ENCODE measurements at regions not wholly inside any gene's neighbourhood (a gene's known extent, or its start where the extent isn't known, plus 50 kb on each side); places are given as distances from the start of the nearest gene placed in this dataset.

GRCh38 chr3:78322780-78323179 is 1282.9 kb downstream of the ROBO2 start:
- WGBS, result 84% methylated on average over 2 of the region's 2 CpGs

GRCh38 chr3:78337801-78338211 is 1297.9 kb downstream of the ROBO2 start:
- 100% methylated on average over 1 of the region's 2 CpGs for WGBS
- peaks cover 1% of the 10 kb centered on the region for H3K4me1 ChIP-seq (ENCODE audit: control insufficient read depth, insufficient read depth, low read depth, low read length)

More at GRCh38 chr3:78322780-78323179, 1282.9 kb downstream of the ROBO2 start:
- Histone ChIP-seq H2AFZ (ENCODE audit: low read depth, low read length) (no peak overlapping the region), H2BK120ac (ENCODE audit: low read depth, low read length) (no peak overlapping the region), H3K14ac (ENCODE audit: low read length in 2 of 2) (no peak overlapping the region), H3K23ac (ENCODE audit: low read length in 2 of 2) (no peak overlapping the region), H3K4me3 (ENCODE audit: insufficient read depth in 1 of 2, low read depth in 1 of 2, low read length in 2 of 2) (no peak overlapping the region), H2BK15ac (ENCODE audit: low read depth, poor library complexity, severe bottlenecking) (no peak overlapping the region), H3K36me3 (ENCODE audit: control insufficient read depth in 1 of 2, insufficient read depth in 2 of 2, low read depth in 1 of 2, low read length in 2 of 2) (no peaks in the 10 kb centered on the region), H3K79me1 (replicated peaks; ENCODE audit: low read length, poor library complexity, severe bottlenecking) (no peaks in the 10 kb centered on the region), H2AK5ac (ENCODE audit: low read length, severe bottlenecking) (no peak overlapping the region), H3K27ac (ENCODE audit: low read length, poor library complexity, severe bottlenecking) (no peak overlapping the region), H2BK12ac (ENCODE audit: low read length in 2 of 2) (no peak overlapping the region), H3K9ac (ENCODE audit: low read length) (no peak overlapping the region), H3K18ac (ENCODE audit: low read depth in 1 of 2, low read length in 2 of 2) (no peak overlapping the region), H2BK5ac (ENCODE audit: low read depth, low read length, poor library complexity, severe bottlenecking) (no peak overlapping the region), H3K4me2 (ENCODE audit: low read length, poor library complexity, severe bottlenecking) (no peak overlapping the region), H4K8ac (ENCODE audit: low read length) (no peak overlapping the region), H3K27me3 (ENCODE audit: control insufficient read depth in 1 of 2, insufficient read depth in 1 of 2, low read length in 2 of 2) (no peaks in the 10 kb centered on the region), H3K4ac (ENCODE audit: low read depth in 1 of 2, low read length in 2 of 2) (no peak overlapping the region), H3K4me1 (ENCODE audit: control insufficient read depth, insufficient read depth, low read depth, low read length) (no peaks in the 10 kb centered on the region), H4K91ac (ENCODE audit: low read length) (no peak overlapping the region), H3K9me3 (ENCODE audit: control insufficient read depth, low read length) (peaks cover 3% of the 10 kb centered on the region)
- DNase-seq, result no peak

DNA sequence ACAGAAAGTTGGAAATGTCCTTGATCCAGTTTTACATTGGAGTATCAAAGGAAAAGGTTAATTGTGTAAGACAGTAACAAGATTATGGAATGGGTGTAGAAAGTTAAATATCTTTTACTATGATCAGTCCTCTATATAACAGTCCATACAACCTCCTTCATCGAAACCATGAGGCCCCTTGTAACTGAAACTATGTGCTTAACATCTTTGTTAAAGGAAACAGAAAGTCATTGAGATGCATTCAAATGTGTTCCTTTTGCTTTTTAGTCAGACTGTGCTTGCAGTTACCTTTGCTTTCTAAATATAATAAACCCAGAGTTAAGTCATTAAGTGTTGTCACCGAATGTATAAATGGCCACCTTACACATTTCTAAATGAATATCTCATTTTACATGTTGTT is 1298.5 kb downstream of the ROBO2 start:
- no peak overlapping the region for H2AFZ ChIP-seq (ENCODE audit: low read depth, low read length)
- no peak overlapping the region for H4K8ac ChIP-seq (ENCODE audit: low read length)
- H3K4me2 ChIP-seq (ENCODE audit: low read length, poor library complexity, severe bottlenecking), result no peak overlapping the region
- no peaks in the 10 kb centered on the region for H3K27me3 ChIP-seq (ENCODE audit: control insufficient read depth in 1 of 2, insufficient read depth in 1 of 2, low read length in 2 of 2)
- no peak overlapping the region for H2BK12ac ChIP-seq (ENCODE audit: low read length in 2 of 2)
- no peak overlapping the region for H3K4me3 ChIP-seq (ENCODE audit: insufficient read depth in 1 of 2, low read depth in 1 of 2, low read length in 2 of 2)
- H3K4me1 ChIP-seq (ENCODE audit: control insufficient read depth, insufficient read depth, low read depth, low read length), result peaks cover 1% of the 10 kb centered on the region
- H2BK120ac ChIP-seq (ENCODE audit: low read depth, low read length), result no peak overlapping the region
- no peak overlapping the region for H4K91ac ChIP-seq (ENCODE audit: low read length)
- DNase-seq, result no peak
- no peak overlapping the region for H3K27ac ChIP-seq (ENCODE audit: low read length, poor library complexity, severe bottlenecking)
- no peak overlapping the region for H3K4ac ChIP-seq (ENCODE audit: low read depth in 1 of 2, low read length in 2 of 2)
- no peak overlapping the region for H2AK5ac ChIP-seq (ENCODE audit: low read length, severe bottlenecking)
- WGBS, result no CpG with 5 or more reads among the region's 2 CpGs
- no peaks in the 10 kb centered on the region for H3K79me1 ChIP-seq (replicated peaks; ENCODE audit: low read length, poor library complexity, severe bottlenecking)
- H3K36me3 ChIP-seq (ENCODE audit: control insufficient read depth in 1 of 2, insufficient read depth in 2 of 2, low read depth in 1 of 2, low read length in 2 of 2), result no peaks in the 10 kb centered on the region
- H2BK5ac ChIP-seq (ENCODE audit: low read depth, low read length, poor library complexity, severe bottlenecking), result no peak overlapping the region
- H3K18ac ChIP-seq (ENCODE audit: low read depth in 1 of 2, low read length in 2 of 2), result no peak overlapping the region
- H3K14ac ChIP-seq (ENCODE audit: low read length in 2 of 2), result no peak overlapping the region
- no peak overlapping the region for H3K9ac ChIP-seq (ENCODE audit: low read length)
- H3K23ac ChIP-seq (ENCODE audit: low read length in 2 of 2), result no peak overlapping the region
- no peaks in the 10 kb centered on the region for H3K9me3 ChIP-seq (ENCODE audit: control insufficient read depth, low read length)
- H2BK15ac ChIP-seq (ENCODE audit: low read depth, poor library complexity, severe bottlenecking), result no peak overlapping the region

More at GRCh38 chr3:78337801-78338211, 1297.9 kb downstream of the ROBO2 start:
- no peak overlapping the region for H2BK15ac ChIP-seq (ENCODE audit: low read depth, poor library complexity, severe bottlenecking)
- no peaks in the 10 kb centered on the region for H3K9me3 ChIP-seq (ENCODE audit: control insufficient read depth, low read length)
- H4K91ac ChIP-seq (ENCODE audit: low read length), result no peak overlapping the region
- H3K4ac ChIP-seq (ENCODE audit: low read depth in 1 of 2, low read length in 2 of 2), result no peak overlapping the region
- H3K4me2 ChIP-seq (ENCODE audit: low read length, poor library complexity, severe bottlenecking), result no peak overlapping the region
- H3K23ac ChIP-seq (ENCODE audit: low read length in 2 of 2), result no peak overlapping the region
- no peak overlapping the region for H3K18ac ChIP-seq (ENCODE audit: low read depth in 1 of 2, low read length in 2 of 2)
- no peak overlapping the region for H2BK120ac ChIP-seq (ENCODE audit: low read depth, low read length)
- no peaks in the 10 kb centered on the region for H3K79me1 ChIP-seq (replicated peaks; ENCODE audit: low read length, poor library complexity, severe bottlenecking)
- H3K36me3 ChIP-seq (ENCODE audit: control insufficient read depth in 1 of 2, insufficient read depth in 2 of 2, low read depth in 1 of 2, low read length in 2 of 2), result no peaks in the 10 kb centered on the region
- no peak overlapping the region for H4K8ac ChIP-seq (ENCODE audit: low read length)
- H3K27me3 ChIP-seq (ENCODE audit: control insufficient read depth in 1 of 2, insufficient read depth in 1 of 2, low read length in 2 of 2), result no peaks in the 10 kb centered on the region
- H3K9ac ChIP-seq (ENCODE audit: low read length), result no peak overlapping the region
- no peak overlapping the region for H2BK5ac ChIP-seq (ENCODE audit: low read depth, low read length, poor library complexity, severe bottlenecking)
- H2BK12ac ChIP-seq (ENCODE audit: low read length in 2 of 2), result no peak overlapping the region
- H2AFZ ChIP-seq (ENCODE audit: low read depth, low read length), result no peak overlapping the region
- H2AK5ac ChIP-seq (ENCODE audit: low read length, severe bottlenecking), result no peak overlapping the region
- no peak overlapping the region for H3K4me3 ChIP-seq (ENCODE audit: insufficient read depth in 1 of 2, low read depth in 1 of 2, low read length in 2 of 2)
- H3K14ac ChIP-seq (ENCODE audit: low read length in 2 of 2), result no peak overlapping the region
- H3K27ac ChIP-seq (ENCODE audit: low read length, poor library complexity, severe bottlenecking), result no peak overlapping the region
- no peak for DNase-seq

DNA sequence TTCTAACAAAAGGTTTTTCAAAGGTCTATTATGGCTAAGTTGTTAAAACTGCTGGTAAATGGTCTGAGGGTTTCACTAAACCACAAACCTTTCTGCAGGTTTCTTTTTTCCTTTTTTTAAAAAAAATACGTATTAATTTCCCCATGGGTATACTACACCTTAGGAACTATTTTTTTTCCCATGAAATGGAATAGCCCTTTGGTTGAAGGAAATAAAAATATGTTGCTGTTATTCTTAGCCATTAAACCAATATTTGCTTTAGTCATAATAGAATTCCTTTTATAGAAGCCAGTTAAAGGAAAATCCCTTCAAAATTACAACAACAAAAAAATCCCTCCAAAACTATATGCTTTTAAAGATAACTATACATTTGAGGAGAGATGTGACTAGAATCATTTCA is 1303.3 kb downstream of the ROBO2 start:
- no peak overlapping the region for H3K14ac ChIP-seq (ENCODE audit: low read length in 2 of 2)
- H3K18ac ChIP-seq (ENCODE audit: low read depth in 1 of 2, low read length in 2 of 2), result no peak overlapping the region
- H4K8ac ChIP-seq (ENCODE audit: low read length), result no peak overlapping the region
- H2AK5ac ChIP-seq (ENCODE audit: low read length, severe bottlenecking), result no peak overlapping the region
- no peak overlapping the region for H3K23ac ChIP-seq (ENCODE audit: low read length in 2 of 2)
- H3K27ac ChIP-seq (ENCODE audit: low read length, poor library complexity, severe bottlenecking), result no peak overlapping the region
- H3K9me3 ChIP-seq (ENCODE audit: control insufficient read depth, low read length), result no peaks in the 10 kb centered on the region
- no peak overlapping the region for H2BK15ac ChIP-seq (ENCODE audit: low read depth, poor library complexity, severe bottlenecking)
- no peak overlapping the region for H3K4ac ChIP-seq (ENCODE audit: low read depth in 1 of 2, low read length in 2 of 2)
- DNase-seq, result no peak
- no peak overlapping the region for H2BK5ac ChIP-seq (ENCODE audit: low read depth, low read length, poor library complexity, severe bottlenecking)
- no peak overlapping the region for H2BK12ac ChIP-seq (ENCODE audit: low read length in 2 of 2)
- no CpG with 5 or more reads among the region's 1 CpG for WGBS
- H3K79me1 ChIP-seq (replicated peaks; ENCODE audit: low read length, poor library complexity, severe bottlenecking), result no peaks in the 10 kb centered on the region
- no peak overlapping the region for H3K9ac ChIP-seq (ENCODE audit: low read length)
- no peak overlapping the region for H2AFZ ChIP-seq (ENCODE audit: low read depth, low read length)
- no peak overlapping the region for H3K4me2 ChIP-seq (ENCODE audit: low read length, poor library complexity, severe bottlenecking)
- H3K4me1 ChIP-seq (ENCODE audit: control insufficient read depth, insufficient read depth, low read depth, low read length), result peaks cover 1% of the 10 kb centered on the region
- H3K27me3 ChIP-seq (ENCODE audit: control insufficient read depth in 1 of 2, insufficient read depth in 1 of 2, low read length in 2 of 2), result no peaks in the 10 kb centered on the region
- no peak overlapping the region for H2BK120ac ChIP-seq (ENCODE audit: low read depth, low read length)
- H3K36me3 ChIP-seq (ENCODE audit: control insufficient read depth in 1 of 2, insufficient read depth in 2 of 2, low read depth in 1 of 2, low read length in 2 of 2), result no peaks in the 10 kb centered on the region
- H4K91ac ChIP-seq (ENCODE audit: low read length), result no peak overlapping the region
- no peak overlapping the region for H3K4me3 ChIP-seq (ENCODE audit: insufficient read depth in 1 of 2, low read depth in 1 of 2, low read length in 2 of 2)
